GM19324 (cell line): ENCODE measurements at regions not wholly inside any gene's neighbourhood (a gene's known extent, or its start where the extent isn't known, plus 50 kb on each side); places are given as distances from the start of the nearest gene placed in this dataset.
"Not testable (repeated sequence)": the region's sequence is repeated elsewhere in the genome, so short reads cannot be mapped to it uniquely, and the experiment has no call there.

Experiments
- ATAC-seq: cut with Tn5 transposase; IDR thresholded peaks from one replicate; pipeline ENCODE4 v1.9.1; 2021; ENCODE audit warnings: mild to moderate bottlenecking, moderate library complexity; ENCODE audit not compliant: unreplicated experiment, low FRiP score

- ATAC-seq: no peak
These were observed 57.3 kb downstream of the MED10 start for GRCh38 chr5:6321078-6321477.

- ATAC-seq: no peak
These were observed 59.2 kb downstream of the MED10 start for GRCh38 chr5:6319116-6319515.

- ATAC-seq: no peak
These were observed 61.1 kb downstream of the MED10 start for GRCh38 chr5:6317116-6317798.

GRCh38 chr5:6315580-6315979, 62.8 kb downstream of the MED10 start:
- no peak for ATAC-seq

GRCh38 chr5:6311568-6312501, 66.5 kb downstream of the MED10 start:
- ATAC-seq: no peak

DNA sequence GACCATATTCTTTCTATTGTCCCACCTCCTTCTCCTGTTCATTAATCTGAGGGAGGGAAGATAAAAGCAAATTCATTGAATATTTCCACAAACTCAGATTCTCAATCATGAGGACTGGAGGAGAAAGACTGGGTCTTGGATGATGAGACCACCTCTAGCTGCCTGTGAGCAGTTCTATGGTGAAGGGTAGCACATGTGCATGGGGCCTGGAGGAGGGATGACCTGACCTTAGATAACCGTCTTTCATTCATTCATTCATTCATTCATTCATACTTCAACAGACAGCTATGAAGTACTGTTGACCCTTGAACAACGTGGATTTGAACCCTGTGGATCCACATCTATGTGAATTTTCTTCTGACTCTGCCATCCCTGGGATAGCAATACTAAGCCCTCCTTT, 68.4 kb downstream of the MED10 start:
- ATAC-seq: no peak

DNA sequence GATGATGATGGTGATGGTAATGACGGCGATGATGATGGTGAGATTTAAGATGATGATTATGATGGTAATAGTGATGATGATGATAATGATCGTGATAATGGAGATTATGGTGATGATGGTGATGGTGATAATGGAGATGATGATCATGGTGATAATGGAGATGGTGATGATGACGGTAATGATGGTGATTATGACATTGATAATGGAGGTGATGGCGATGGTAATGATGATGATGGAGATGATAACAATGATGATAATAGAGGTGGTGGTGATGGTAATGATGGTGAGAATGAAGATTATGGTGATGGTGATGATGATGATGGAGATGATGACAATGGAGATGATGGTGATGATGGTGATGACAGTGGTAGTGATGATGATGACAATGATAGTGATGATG, 69.7 kb downstream of the MED10 start:
- no peak for ATAC-seq

GRCh38 chr5:6307304-6307703, 71.0 kb downstream of the MED10 start:
- no peak for ATAC-seq

DNA sequence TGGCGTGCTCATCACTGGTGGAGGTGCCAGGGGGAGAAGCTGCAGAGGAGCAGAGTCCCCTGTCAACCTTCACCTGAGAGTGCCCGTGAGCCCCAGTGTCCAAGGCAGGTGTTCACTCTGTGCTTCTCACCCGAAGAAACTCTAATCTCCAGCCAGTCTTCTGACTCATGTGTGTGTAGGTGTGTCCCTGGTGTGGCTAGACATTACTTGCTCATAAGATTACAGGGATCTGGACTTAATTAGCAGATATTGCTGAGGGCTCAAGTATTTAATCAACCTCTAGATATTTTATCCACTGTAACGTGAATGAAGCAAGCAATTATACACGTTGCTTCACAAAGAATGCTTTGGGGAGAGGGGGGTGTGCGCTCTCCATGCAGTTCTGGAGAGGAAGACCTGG, 72.5 kb downstream of the MED10 start:
- no peak for ATAC-seq

DNA sequence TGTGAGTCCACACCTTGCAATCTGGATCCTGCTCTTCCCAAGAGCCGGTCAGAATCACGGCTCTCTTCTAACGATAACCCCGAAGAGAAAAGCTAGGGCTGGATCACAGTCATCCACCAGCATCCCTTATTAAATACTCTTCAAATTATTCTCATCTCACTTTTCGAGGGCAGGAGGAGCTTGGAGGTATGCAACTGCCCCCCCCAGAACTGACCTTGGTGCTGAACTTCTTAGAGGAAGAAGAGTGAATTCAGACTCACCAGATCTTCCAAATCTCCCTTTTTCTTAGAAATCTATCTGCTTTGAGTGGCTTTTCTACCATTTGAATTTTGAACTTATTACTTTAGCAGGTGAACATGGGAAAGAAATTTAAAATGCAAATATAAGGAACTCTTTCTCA, 75.7 kb downstream of the MED10 start:
- ATAC-seq: no peak

DNA sequence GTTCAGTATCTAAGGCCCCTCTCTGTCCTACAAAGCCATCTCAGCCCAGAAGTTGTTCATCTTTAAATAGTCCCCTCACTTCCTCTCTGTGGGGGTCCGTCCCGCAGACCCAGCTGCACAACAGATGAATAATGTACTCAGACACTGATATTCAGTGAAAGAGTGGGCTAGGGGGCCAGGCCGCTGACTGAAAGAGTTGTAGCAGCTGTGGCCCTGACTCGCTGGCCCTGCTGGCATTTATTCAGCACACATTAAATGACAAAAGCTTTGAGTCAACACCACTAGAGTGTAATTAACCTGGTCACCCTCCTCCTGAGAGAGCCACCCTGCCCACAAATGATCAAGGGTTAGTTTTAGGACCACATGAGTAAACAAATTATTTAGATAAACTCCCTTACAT, 76.3 kb downstream of the MED10 start:
- no peak for ATAC-seq

DNA sequence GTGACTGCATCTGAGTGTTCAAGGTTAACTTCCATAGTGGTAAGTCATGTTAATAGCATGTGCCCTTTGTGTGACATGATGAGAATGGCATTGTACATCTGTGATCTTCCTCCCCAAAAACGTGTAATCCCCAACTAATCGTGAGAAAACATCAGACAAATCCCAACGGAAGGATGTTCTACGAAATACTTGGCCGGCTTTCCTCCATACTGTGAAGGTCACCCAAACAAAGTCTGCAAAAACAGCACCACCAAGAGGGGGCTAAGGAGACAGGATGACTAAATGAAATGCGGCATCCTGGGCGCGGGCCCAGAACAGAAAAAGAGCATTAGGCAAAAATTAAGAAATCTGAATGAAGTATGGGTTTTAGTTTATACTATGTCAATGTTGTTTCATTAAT, 81.8 kb downstream of the MED10 start:
- ATAC-seq: no peak

GRCh38 chr5:6291961-6292360, 86.4 kb downstream of the MED10 start:
- no peak for ATAC-seq

- no peak for ATAC-seq
These were observed 89.1 kb downstream of the MED10 start for GRCh38 chr5:6289239-6289638.

DNA sequence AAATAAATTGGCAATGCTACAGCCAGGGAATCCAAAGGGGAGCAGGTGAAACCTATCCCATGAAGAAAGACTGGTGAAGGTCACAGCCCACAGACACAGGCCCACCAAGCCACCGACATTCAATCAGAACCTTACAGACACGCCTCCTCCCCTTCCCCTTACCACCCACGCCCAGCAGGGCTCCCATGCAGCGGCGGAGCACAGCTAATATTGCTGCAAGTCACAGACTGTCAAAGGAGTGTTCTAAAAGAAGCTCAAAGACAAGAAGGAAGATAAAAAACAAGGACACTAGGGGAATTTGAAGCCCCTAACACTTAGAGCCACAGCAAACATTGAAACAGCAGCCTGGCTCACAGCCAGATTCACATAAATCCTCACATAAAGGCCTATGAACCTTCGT, 91.2 kb downstream of the MED10 start:
- ATAC-seq: no peak

GRCh38 chr5:6286404-6286803, 91.9 kb downstream of the MED10 start:
- no peak for ATAC-seq

- ATAC-seq: not testable (repeated sequence)
These were observed 93.9 kb downstream of the MED10 start for GRCh38 chr5:6284491-6284890.

- ATAC-seq: no peak
These were observed 96.0 kb downstream of the MED10 start for GRCh38 chr5:6282352-6282751.

GRCh38 chr5:6281818-6282217, 96.5 kb downstream of the MED10 start:
- no peak for ATAC-seq

DNA sequence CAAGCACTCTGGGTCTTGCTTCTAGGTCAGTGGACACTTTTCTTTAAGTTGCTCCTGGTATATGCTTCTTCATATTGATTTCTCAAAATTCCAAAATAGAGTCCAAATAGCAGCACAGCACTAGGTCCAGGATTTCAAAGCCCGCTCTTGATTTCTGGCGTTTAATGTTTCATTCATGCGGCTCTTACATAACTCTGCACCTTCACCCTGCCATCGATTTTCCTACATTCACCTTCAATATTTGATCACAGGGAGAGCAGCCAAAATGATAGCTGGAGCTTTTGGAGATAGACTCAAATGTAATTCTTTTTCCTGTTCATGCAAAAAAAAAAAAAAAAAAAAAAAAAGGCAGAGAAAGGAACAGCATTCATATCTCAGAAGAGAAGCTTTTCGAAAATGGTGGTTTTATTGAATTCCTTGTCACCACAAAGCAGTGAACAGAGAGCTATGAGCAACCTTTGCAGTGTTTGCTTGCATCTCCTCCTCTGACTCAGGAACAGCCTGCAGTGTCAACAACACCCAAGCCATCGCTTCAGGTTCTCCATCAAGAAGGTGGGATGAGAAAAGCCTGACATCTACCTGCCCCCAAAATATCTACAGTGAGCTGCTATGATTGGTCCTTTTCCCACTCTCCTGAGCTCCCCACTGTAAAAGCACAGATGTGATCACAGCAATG, 97.8 kb downstream of the MED10 start:
- no peak for ATAC-seq

GRCh38 chr5:6279607-6280006, 98.7 kb downstream of the MED10 start:
- ATAC-seq: no peak
